Tibial nerve (tissue), 4 donors: ENCODE measurements at regions not wholly inside any gene's neighbourhood (a gene's known extent, or its start where the extent isn't known, plus 50 kb on each side); places are given as distances from the start of the nearest gene placed in this dataset.

Experiments
- DNase-seq, 2 donors: peaks; one replicate each; pipeline ENCODE4 v3.0.0-alpha.2; 2019; ENCODE audit warnings: low spot score in 2 of 2
- H3K27ac ChIP-seq, 4 donors: fragments of 200-600 bp; sonication (generic) in 3 of 4; one replicate each; pipeline ENCODE4 v1.5.1; 2017 to 2019; ENCODE audit warnings: mild to moderate bottlenecking in 1 of 4
- H3K27me3 ChIP-seq, 2 donors: fragments of 200-600 bp; sonication (generic) in 1 of 2; one replicate each; pipeline versions ENCODE4 v1.5.1 to v1.6.0; 2017 to 2019
- H3K36me3 ChIP-seq, 3 donors: fragments of 200-600 bp; sonication (generic); one replicate each; pipeline ENCODE4 v1.5.1; 2018 to 2019
- H3K4me1 ChIP-seq, 4 donors: fragments of 200-600 bp; sonication (generic) in 3 of 4; one replicate each; pipeline ENCODE4 v1.5.1; 2017 to 2019
- H3K4me3 ChIP-seq, 4 donors: fragments of 200-600 bp; sonication (generic) in 3 of 4; one replicate each; pipeline ENCODE4 v1.5.1; 2017 to 2019; ENCODE audit warnings: mild to moderate bottlenecking in 1 of 4, moderate library complexity in 1 of 4
- H3K9me3 ChIP-seq, 4 donors: fragments of 200-600 bp; sonication (generic) in 3 of 4; one replicate each; pipeline ENCODE4 v1.5.1; 2017 to 2019
- CTCF ChIP-seq, 5 experiments: fragments of 200-600 bp in 3 of 5; fragments of 450-650 bp in 2 of 5; sonication (generic) in 3 of 5; IDR thresholded peaks; one replicate each; pipeline ENCODE4 v1.5.1; 2016 to 2019; ENCODE audit warnings: antibody characterized with exemption in 5 of 5, mild to moderate bottlenecking in 3 of 5, moderate library complexity in 2 of 5
- EP300 ChIP-seq, 2 donors: sonication (generic); formaldehyde crosslinking; IDR thresholded peaks; one replicate each; pipeline ENCODE4 v1.6.1; 2017; ENCODE audit warnings: antibody characterized with exemption in 2 of 2, mild to moderate bottlenecking in 1 of 2
- POLR2A ChIP-seq, 2 donors: fragments of 450-650 bp; IDR thresholded peaks; one replicate each; pipeline ENCODE4 v1.6.1; 2017; ENCODE audit warnings: antibody characterized with exemption in 2 of 2, mild to moderate bottlenecking in 2 of 2, moderate library complexity in 2 of 2
- WGBS, 2 donors: methylation state at CpG; one replicate each; pipeline ENCODE4 v1.1.5; 2018; 5-methylcytosine and 5-hydroxymethylcytosine counted together

- 77 to 83% methylated on average over 1 of the region's 1 CpG for WGBS, 2 donors
- no peak overlapping the region for H3K27ac ChIP-seq
- no peaks in the 10 kb centered on the region for H3K36me3 ChIP-seq
- H3K27me3 ChIP-seq: no peaks in the 10 kb centered on the region
- no peak overlapping the region for H3K4me3 ChIP-seq
- no peak for DNase-seq
- H3K9me3 ChIP-seq: peaks cover 0 to 6% (median 0%) of the 10 kb centered on the region in 4 donors
- no peak for TF ChIP-seq EP300 (IDR thresholded peaks at IDR 0.05)
- TF ChIP-seq CTCF (IDR thresholded peaks at IDR 0.05): no peak
- TF ChIP-seq POLR2A (IDR thresholded peaks at IDR 0.05): no peak
- no peaks in the 10 kb centered on the region for H3K4me1 ChIP-seq
Measured at GRCh38 chr4:177921715-177922114, 479.5 kb upstream of the AGA start.

GRCh38 chr4:177923888-177924287 is 481.7 kb upstream of the AGA start:
- Histone ChIP-seq H3K36me3 (no peaks in the 10 kb centered on the region), H3K27ac (no peak overlapping the region), H3K27me3 (no peaks in the 10 kb centered on the region), H3K4me1 (no peaks in the 10 kb centered on the region), H3K9me3 (peaks cover 0 to 4% (median 0%) of the 10 kb centered on the region in 4 donors), H3K4me3 (no peak overlapping the region)
- DNase-seq: no peak
- TF ChIP-seq CTCF (IDR thresholded peaks at IDR 0.05) (no peak), EP300 (IDR thresholded peaks at IDR 0.05) (no peak)

- H3K27ac ChIP-seq: no peak overlapping the region
- no peak for DNase-seq
- 79 to 85% methylated on average over 5 of the region's 5 CpGs for WGBS, 2 donors
- H3K36me3 ChIP-seq: no peaks in the 10 kb centered on the region
- no peak for TF ChIP-seq POLR2A (IDR thresholded peaks at IDR 0.05)
- no peak for TF ChIP-seq EP300 (IDR thresholded peaks at IDR 0.05)
- no peak for TF ChIP-seq CTCF (IDR thresholded peaks at IDR 0.05)
- H3K4me1 ChIP-seq: no peaks in the 10 kb centered on the region
- H3K9me3 ChIP-seq: no peaks in the 10 kb centered on the region
- H3K27me3 ChIP-seq: no peaks in the 10 kb centered on the region
- H3K4me3 ChIP-seq: no peak overlapping the region
Measured at GRCh38 chr4:177937041-177937440, 494.8 kb upstream of the AGA start.

GRCh38 chr4:177938226-177938625 is 496.0 kb upstream of the AGA start:
- H3K4me3 ChIP-seq: no peak overlapping the region

GRCh38 chr4:177945268-177945667 is 503.0 kb upstream of the AGA start:
- H3K27ac ChIP-seq: no peak overlapping the region
- no peak for TF ChIP-seq EP300 (IDR thresholded peaks at IDR 0.05)
- H3K36me3 ChIP-seq: no peaks in the 10 kb centered on the region
- no peak for DNase-seq
- H3K27me3 ChIP-seq: no peaks in the 10 kb centered on the region
- H3K4me1 ChIP-seq: no peaks in the 10 kb centered on the region
- H3K4me3 ChIP-seq: no peak overlapping the region
- WGBS, 2 donors: 56% methylated on average over 2 of the region's 2 CpGs
- H3K9me3 ChIP-seq: no peaks in the 10 kb centered on the region

More at GRCh38 chr4:177938226-177938625, 496.0 kb upstream of the AGA start:
- Histone ChIP-seq H3K27ac (no peak overlapping the region), H3K9me3 (no peaks in the 10 kb centered on the region), H3K4me1 (no peaks in the 10 kb centered on the region), H3K27me3 (no peaks in the 10 kb centered on the region), H3K36me3 (no peaks in the 10 kb centered on the region)
- no peak for TF ChIP-seq POLR2A (IDR thresholded peaks at IDR 0.05)
- TF ChIP-seq EP300 (IDR thresholded peaks at IDR 0.05): no peak
- no peak for TF ChIP-seq CTCF (IDR thresholded peaks at IDR 0.05)
- DNase-seq: no peak
- 74 to 85% methylated on average over 3 of the region's 3 CpGs for WGBS, 2 donors

- no peaks in the 10 kb centered on the region for H3K36me3 ChIP-seq
- H3K4me1 ChIP-seq: no peaks in the 10 kb centered on the region
- DNase-seq: no peak
- no peak overlapping the region for H3K27ac ChIP-seq
- no peak overlapping the region for H3K4me3 ChIP-seq
- 54 to 55% methylated on average over 1 of the region's 1 CpG for WGBS, 2 donors
- no peaks in the 10 kb centered on the region for H3K27me3 ChIP-seq
- no peak for TF ChIP-seq POLR2A (IDR thresholded peaks at IDR 0.05)
- TF ChIP-seq EP300 (IDR thresholded peaks at IDR 0.05): no peak
- no peak for TF ChIP-seq CTCF (IDR thresholded peaks at IDR 0.05)
- no peaks in the 10 kb centered on the region for H3K9me3 ChIP-seq
Measured at GRCh38 chr4:177947607-177948006, 505.4 kb upstream of the AGA start.
